ENCODE measurements at regions not wholly inside any gene's neighbourhood (a gene's known extent, or its start where the extent isn't known, plus 50 kb on each side); places are given as distances from the start of the nearest gene placed in this dataset.

GRCh38 chr2:215503381-215503780 is 67.5 kb upstream of the FN1 start:
- no peak for DNase-seq (ENCODE audit: low read depth)

- no peak for DNase-seq (ENCODE audit: low read depth)
These were observed 64.6 kb upstream of the FN1 start for GRCh38 chr2:215500466-215500865.

- no peak for DNase-seq (ENCODE audit: low read depth)
These were observed 63.5 kb upstream of the FN1 start for GRCh38 chr2:215499331-215499730.

- no peak for DNase-seq (ENCODE audit: low read depth)
These were observed 62.6 kb upstream of the FN1 start for GRCh38 chr2:215498431-215498830.

GRCh38 chr2:215493376-215493775 is 57.5 kb upstream of the FN1 start:
- no peak for DNase-seq (ENCODE audit: low read depth)

- DNase-seq (ENCODE audit: low read depth) = no peak
These were observed 53.5 kb upstream of the FN1 start for GRCh38 chr2:215489288-215489848.

- DNase-seq (ENCODE audit: low read depth) = no peak
These were observed 51.1 kb upstream of the FN1 start for GRCh38 chr2:215487002-215487372.

GRCh38 chr2:215486291-215487001 is 50.6 kb upstream of the FN1 start:
- DNase-seq (ENCODE audit: low read depth) = no peak
